ENCODE measurements at regions not wholly inside any gene's neighbourhood (a gene's known extent, or its start where the extent isn't known, plus 50 kb on each side); places are given as distances from the start of the nearest gene placed in this dataset.

DNA sequence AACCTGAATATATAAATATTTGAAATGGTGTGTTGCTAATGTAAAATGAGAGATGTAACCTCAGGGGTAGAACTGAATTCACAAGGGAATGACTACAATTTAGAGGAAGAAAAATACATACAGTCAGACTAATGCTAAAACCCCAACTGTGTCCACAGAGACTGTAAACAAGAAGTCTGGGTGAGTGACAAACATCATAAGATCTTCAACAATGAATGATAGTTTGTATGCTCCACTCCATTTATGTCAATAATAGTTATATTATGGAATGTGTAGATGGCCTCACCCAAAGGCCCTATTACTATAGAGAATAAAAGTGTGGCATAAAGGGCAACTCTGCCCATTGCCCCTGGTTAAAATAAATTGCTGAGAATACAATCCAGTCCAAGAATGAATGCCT is 102.9 kb downstream of the CETN3 start:
- TF ChIP-seq, protein P1, sequence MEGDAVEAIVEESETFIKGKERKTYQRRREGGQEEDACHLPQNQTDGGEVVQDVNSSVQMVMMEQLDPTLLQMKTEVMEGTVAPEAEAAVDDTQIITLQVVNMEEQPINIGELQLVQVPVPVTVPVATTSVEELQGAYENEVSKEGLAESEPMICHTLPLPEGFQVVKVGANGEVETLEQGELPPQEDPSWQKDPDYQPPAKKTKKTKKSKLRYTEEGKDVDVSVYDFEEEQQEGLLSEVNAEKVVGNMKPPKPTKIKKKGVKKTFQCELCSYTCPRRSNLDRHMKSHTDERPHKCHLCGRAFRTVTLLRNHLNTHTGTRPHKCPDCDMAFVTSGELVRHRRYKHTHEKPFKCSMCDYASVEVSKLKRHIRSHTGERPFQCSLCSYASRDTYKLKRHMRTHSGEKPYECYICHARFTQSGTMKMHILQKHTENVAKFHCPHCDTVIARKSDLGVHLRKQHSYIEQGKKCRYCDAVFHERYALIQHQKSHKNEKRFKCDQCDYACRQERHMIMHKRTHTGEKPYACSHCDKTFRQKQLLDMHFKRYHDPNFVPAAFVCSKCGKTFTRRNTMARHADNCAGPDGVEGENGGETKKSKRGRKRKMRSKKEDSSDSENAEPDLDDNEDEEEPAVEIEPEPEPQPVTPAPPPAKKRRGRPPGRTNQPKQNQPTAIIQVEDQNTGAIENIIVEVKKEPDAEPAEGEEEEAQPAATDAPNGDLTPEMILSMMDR (IDR thresholded peaks at IDR 0.05) = no peak
- no peak for TF ChIP-seq POLR2A (IDR thresholded peaks at IDR 0.05)
